LNCAP (cell line): ENCODE measurements at regions not wholly inside any gene's neighbourhood (a gene's known extent, or its start where the extent isn't known, plus 50 kb on each side); places are given as distances from the start of the nearest gene placed in this dataset.

Source experiments
- CTCF ChIP-seq: fragments of 450-650 bp; IDR thresholded peaks from 2 replicates; pipeline ENCODE4 v1.5.1; 2017; ENCODE audit warnings: mild to moderate bottlenecking

- TF ChIP-seq CTCF: no peak
Observed at GRCh38 chr5:89417990-89418389, 535.0 kb upstream of the MEF2C start.

- TF ChIP-seq CTCF: no peak
Observed at GRCh38 chr5:89417515-89417914, 534.5 kb upstream of the MEF2C start.

- no peak for TF ChIP-seq CTCF
Observed at GRCh38 chr5:89411891-89412290, 528.9 kb upstream of the MEF2C start.

GRCh38 chr5:89407054-89407453 lies 524.1 kb upstream of the MEF2C start:
- no peak for TF ChIP-seq CTCF

- TF ChIP-seq CTCF: no peak
Observed at GRCh38 chr5:89401659-89402058, 518.7 kb upstream of the MEF2C start.

- TF ChIP-seq CTCF: no peak
Observed at GRCh38 chr5:89401012-89401411, 518.0 kb upstream of the MEF2C start.

- TF ChIP-seq CTCF: no peak
Observed at GRCh38 chr5:89399548-89399947, 516.6 kb upstream of the MEF2C start.

GRCh38 chr5:89397096-89397495 lies 514.1 kb upstream of the MEF2C start:
- TF ChIP-seq CTCF: no peak
